Fibroblast of upper back skin (primary cell): ENCODE measurements at regions not wholly inside any gene's neighbourhood (a gene's known extent, or its start where the extent isn't known, plus 50 kb on each side); places are given as distances from the start of the nearest gene placed in this dataset.

ENCODE experiments used
- DNase-seq: peaks from one replicate; pipeline ENCODE4 v3.0.0-alpha.2; 2013

DNA sequence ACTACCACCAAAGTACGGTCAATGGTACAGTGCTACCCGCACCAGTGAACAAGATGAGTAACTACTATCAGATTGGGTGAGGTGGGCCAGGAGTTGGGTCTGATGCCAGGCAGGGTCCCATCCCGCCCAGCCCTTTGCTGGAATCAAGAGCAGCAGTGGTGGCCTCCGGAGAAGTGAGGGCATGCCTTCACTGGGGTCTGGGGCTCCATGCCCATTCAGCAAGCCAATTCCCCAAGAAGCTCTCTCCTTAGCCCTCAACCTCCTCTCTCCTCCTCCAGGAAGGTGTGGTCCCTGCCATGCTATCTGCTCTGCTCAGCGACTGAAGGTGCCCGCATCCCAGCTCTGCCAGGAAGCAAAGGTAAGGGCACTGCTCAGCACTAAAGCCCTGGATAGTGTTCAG is 62.7 kb upstream of the CPLX2 start:
- DNase-seq = no peak

GRCh38 chr5:175809531-175810121 is 61.8 kb upstream of the CPLX2 start:
- peak; percentile 98 for DNase-seq

DNA sequence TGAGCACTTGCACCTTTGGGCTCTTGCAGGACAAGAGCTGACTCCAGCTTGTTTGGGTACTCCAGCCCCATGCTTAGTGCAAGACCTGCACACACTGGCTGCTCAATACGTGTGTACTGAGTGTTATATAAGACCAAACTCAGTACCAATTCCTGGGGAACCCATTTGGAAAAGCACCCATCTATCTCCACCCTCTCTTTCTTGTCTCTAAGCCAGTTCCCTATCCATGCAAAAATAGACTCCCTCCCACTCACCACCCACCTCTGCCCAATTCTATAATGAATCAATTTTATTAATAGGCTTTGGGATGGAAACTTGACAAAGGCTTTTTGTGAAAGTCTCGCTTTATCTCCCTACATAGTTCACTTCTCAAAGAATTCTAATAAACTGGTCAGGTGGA is 60.9 kb upstream of the CPLX2 start:
- no peak for DNase-seq

GRCh38 chr5:175811589-175811988 is 59.8 kb upstream of the CPLX2 start:
- no peak for DNase-seq

DNA sequence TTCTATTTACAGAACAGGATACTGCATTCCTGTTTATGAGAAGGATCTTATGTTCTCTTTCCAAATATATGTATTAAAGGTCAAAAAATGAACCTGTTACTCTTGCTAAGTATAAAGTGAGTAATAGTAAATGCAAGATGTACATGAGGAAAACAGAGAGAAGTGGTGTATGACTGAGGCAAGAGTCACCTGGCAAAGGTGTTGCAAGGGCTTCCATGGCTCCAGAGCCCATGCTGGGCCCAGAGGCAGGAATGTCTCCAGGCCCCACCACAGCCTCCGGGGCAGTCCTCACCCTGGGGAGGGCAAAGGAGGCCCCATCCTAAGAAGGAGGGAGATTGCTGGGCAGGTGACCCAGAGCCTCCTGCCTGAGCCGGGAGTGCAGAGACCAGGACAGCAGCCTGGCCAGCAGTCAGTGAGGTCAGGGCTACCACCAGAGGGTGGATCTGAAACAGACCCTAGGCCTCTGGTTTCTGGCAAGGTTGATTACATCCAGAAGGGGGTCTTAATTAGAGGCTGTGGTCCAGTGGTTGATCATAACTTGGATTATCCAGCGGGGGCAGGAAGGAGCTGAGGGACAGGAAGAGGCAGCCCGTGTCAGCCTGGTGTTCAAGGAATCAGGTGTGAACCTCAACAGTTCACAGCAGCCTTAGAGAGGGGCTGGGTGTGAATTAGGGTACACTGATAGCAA is 57.3 kb upstream of the CPLX2 start:
- no peak for DNase-seq

DNA sequence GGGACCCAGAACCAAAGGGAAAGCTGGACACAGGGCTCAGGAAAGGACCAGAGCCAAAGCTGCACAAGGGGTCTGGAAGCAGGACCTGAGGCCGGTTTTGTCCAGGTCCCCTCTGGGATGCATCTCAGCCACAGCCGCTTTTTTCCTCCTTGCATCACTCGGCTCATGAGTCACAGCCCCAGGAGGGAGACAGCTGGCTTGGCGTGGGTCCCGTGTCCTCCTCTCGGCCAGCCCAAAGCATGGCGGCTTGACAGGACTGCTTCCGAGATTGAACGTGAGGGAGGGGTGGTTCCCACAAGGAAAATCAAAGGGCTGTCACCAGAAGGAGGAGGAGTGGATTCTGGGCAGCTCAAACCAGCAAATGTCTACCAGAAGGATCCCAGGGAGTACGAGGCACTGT is 56.7 kb upstream of the CPLX2 start:
- DNase-seq = peak; percentile 90

DNA sequence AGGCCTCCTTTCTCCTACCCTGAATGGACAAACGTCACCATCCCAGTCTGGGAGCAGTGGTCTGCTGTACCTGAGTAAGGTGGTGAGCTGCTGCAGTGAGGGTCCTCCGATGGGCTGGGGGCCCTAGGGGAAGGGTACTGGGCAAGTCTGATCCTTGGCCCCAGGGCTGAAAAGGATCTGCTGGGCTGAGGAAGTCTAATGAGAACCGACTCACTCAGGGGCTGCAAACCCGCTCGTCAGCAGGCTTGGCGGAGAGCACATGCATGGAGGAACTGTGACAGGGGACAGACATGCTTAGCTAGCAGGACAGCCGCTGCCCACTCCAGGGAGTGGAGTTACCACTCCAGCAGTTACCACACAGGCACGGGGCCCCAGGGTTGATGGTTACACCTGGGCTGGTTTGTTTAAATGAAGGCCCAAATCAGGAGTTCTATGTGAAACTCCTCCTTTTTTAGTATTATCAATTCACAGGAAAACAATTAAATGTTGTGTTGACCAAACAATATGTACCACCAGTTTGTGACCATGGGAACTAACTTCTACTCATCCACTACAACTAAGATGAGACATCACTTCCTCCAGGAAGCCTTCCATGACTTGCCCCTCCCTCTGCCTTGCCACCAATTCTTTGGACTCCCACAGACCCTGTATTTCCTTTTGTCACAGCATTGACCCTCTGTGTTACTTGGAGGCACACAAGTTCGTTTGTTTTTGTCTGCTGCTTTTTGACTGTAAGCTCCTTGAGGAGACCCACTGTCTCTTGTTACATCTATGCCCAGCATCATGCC is 56.1 kb upstream of the CPLX2 start:
- DNase-seq = no peak

DNA sequence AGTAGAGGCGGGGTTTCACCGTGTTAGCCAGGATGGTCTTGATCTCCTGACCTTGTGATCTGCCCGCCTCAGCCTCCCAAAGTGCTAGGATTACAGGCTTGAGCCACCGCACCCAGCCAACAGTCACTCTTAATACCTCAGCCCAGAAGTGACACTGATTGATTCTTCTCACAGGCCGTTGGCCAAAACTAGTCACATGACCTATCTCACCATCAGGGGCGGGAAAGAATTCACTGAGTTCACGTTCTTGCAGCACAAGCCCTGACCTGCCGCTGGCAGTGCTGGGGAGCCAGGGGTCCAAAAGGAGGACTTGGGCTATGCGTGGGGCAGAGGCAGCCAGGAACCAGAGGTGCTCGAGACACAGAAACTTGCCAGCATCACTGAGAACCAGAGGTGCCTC is 55.0 kb upstream of the CPLX2 start:
- DNase-seq = no peak

DNA sequence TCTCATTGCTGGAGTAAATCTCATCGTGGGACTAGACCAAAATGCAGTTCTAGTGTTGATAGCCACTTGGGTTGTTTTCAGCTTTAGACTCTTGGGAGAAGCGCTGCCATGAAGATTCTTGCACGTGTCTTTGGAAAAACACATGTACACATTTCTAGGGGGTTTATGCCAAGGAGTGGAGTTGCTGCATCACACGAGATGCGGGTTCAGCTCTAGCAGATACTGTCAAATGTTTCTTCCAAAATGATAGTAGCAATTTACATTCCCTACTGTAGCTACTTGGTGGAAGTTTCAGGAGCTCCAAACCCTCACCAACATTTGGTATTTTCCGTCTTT is 52.3 kb upstream of the CPLX2 start:
- DNase-seq = no peak

DNA sequence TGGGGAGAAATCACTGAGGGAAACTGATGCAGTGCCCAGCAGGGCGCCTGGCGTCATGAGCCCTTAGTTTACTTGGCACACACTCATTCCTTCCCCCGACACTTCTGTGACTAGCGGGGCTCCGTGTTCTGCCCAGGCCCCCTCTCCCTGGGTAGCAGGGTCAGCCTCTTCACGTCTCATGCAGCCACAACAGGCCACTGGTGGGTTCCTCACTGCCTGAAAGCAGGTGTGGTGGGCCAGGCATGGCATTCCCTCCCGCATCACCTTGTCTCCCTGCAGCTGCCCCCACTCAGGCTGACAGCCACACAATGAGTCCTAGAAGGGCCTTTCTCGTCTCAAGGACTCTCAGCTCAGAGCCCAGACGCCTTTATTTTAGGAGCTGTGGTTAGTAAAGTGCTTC is 51.1 kb upstream of the CPLX2 start:
- no peak for DNase-seq
